Hepatocyte (in vitro differentiated cells): ENCODE measurements at regions not wholly inside any gene's neighbourhood (a gene's known extent, or its start where the extent isn't known, plus 50 kb on each side); places are given as distances from the start of the nearest gene placed in this dataset.

Experiments
- EZH2 ChIP-seq: fragments of 200-600 bp; sonication (generic); IDR thresholded peaks from 2 replicates; pipeline ENCODE4 v1.6.1; 2016; ENCODE audit warnings: antibody characterized with exemption, mild to moderate bottlenecking, borderline replicate concordance
- EZH2phosphoT487 ChIP-seq: fragments of 200-600 bp; sonication (generic); IDR thresholded peaks from one replicate; pipeline ENCODE4 v1.6.1; 2018; ENCODE audit warnings: antibody characterized with exemption, mild to moderate bottlenecking, low read depth, moderate library complexity; ENCODE audit not compliant: unreplicated experiment, severe bottlenecking
- TF ChIP-seq, protein P1 (sequence below): fragments of 200-600 bp; sonication (generic); IDR thresholded peaks from 2 replicates; pipeline ENCODE4 v1.5.1; 2016; ENCODE audit warnings: antibody characterized with exemption, mild to moderate bottlenecking; ENCODE audit not compliant: poor library complexity

DNA sequence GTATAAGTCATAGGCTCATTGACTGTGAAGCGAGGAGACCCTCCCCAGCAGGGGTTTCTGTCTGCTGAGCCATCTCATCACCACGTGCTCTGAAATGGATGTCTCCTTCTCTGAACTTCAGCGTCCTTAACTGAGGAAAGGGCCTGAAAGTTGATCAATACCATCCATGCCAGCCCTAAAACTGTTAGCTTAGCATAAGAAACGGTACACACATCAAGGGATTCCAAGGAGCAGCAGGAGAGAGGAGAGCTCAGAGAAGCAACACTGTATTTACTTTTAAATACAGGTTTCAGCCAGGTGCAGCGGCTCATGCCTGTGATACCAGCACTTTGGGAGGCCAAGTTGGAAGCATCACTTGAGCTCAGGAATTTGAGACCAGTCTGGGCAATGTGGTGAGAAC, 248.9 kb upstream of the TNRC6C start:
- TF ChIP-seq, protein P1, sequence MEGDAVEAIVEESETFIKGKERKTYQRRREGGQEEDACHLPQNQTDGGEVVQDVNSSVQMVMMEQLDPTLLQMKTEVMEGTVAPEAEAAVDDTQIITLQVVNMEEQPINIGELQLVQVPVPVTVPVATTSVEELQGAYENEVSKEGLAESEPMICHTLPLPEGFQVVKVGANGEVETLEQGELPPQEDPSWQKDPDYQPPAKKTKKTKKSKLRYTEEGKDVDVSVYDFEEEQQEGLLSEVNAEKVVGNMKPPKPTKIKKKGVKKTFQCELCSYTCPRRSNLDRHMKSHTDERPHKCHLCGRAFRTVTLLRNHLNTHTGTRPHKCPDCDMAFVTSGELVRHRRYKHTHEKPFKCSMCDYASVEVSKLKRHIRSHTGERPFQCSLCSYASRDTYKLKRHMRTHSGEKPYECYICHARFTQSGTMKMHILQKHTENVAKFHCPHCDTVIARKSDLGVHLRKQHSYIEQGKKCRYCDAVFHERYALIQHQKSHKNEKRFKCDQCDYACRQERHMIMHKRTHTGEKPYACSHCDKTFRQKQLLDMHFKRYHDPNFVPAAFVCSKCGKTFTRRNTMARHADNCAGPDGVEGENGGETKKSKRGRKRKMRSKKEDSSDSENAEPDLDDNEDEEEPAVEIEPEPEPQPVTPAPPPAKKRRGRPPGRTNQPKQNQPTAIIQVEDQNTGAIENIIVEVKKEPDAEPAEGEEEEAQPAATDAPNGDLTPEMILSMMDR: no peak
- TF ChIP-seq EZH2phosphoT487: no peak
- no peak for TF ChIP-seq EZH2
